GM18873 (cell line): ENCODE measurements at regions not wholly inside any gene's neighbourhood (a gene's known extent, or its start where the extent isn't known, plus 50 kb on each side); places are given as distances from the start of the nearest gene placed in this dataset.
"Not testable (repeated sequence)": the region's sequence is repeated elsewhere in the genome, so short reads cannot be mapped to it uniquely, and the experiment has no call there.

Experiments used
- ATAC-seq: cut with Tn5 transposase; IDR thresholded peaks from one replicate; pipeline ENCODE4 v1.9.1; 2021; ENCODE audit warnings: mild to moderate bottlenecking, moderate library complexity, moderate number of reproducible peaks; ENCODE audit not compliant: unreplicated experiment, low FRiP score

GRCh38 chr5:91744470-91744869 lies 361.4 kb upstream of the ARRDC3 start:
- ATAC-seq, result not testable (repeated sequence)

- no peak for ATAC-seq
These were observed 359.4 kb upstream of the ARRDC3 start for GRCh38 chr5:91742550-91742949.

- ATAC-seq, result no peak
These were observed 358.8 kb upstream of the ARRDC3 start for GRCh38 chr5:91741764-91742505.

GRCh38 chr5:91730026-91730425 lies 346.9 kb upstream of the ARRDC3 start:
- no peak for ATAC-seq

- no peak for ATAC-seq
These were observed 344.3 kb upstream of the ARRDC3 start for GRCh38 chr5:91727463-91727862.

GRCh38 chr5:91722736-91723467 lies 339.8 kb upstream of the ARRDC3 start:
- no peak for ATAC-seq

GRCh38 chr5:91712718-91713117 lies 329.6 kb upstream of the ARRDC3 start:
- ATAC-seq, result no peak

- ATAC-seq, result no peak
These were observed 324.4 kb upstream of the ARRDC3 start for GRCh38 chr5:91707521-91707841.

- ATAC-seq, result no peak
These were observed 323.8 kb upstream of the ARRDC3 start for GRCh38 chr5:91706785-91707520.

- no peak for ATAC-seq
These were observed 320.0 kb upstream of the ARRDC3 start for GRCh38 chr5:91703128-91703527.

- no peak for ATAC-seq
These were observed 316.3 kb upstream of the ARRDC3 start for GRCh38 chr5:91699429-91699828.

GRCh38 chr5:91691592-91691991 lies 308.5 kb upstream of the ARRDC3 start:
- no peak for ATAC-seq

- no peak for ATAC-seq
These were observed 307.8 kb upstream of the ARRDC3 start for GRCh38 chr5:91690921-91691320.

GRCh38 chr5:91687430-91687829 lies 304.3 kb upstream of the ARRDC3 start:
- ATAC-seq, result no peak

- no peak for ATAC-seq
These were observed 301.5 kb upstream of the ARRDC3 start for GRCh38 chr5:91684625-91685024.

GRCh38 chr5:91670563-91670962 lies 287.4 kb upstream of the ARRDC3 start:
- no peak for ATAC-seq

GRCh38 chr5:91670122-91670521 lies 287.0 kb upstream of the ARRDC3 start:
- no peak for ATAC-seq

- ATAC-seq, result no peak
These were observed 285.1 kb upstream of the ARRDC3 start for GRCh38 chr5:91668261-91668660.

- no peak for ATAC-seq
These were observed 269.6 kb upstream of the ARRDC3 start for GRCh38 chr5:91652678-91653077.

- no peak for ATAC-seq
These were observed 268.6 kb upstream of the ARRDC3 start for GRCh38 chr5:91651704-91652103.

GRCh38 chr5:91645347-91645746 lies 262.2 kb upstream of the ARRDC3 start:
- ATAC-seq, result no peak
